ENCODE measurements at regions not wholly inside any gene's neighbourhood (a gene's known extent, or its start where the extent isn't known, plus 50 kb on each side); places are given as distances from the start of the nearest gene placed in this dataset.

GRCh38 chr2:43085505-43085904 lies 140.9 kb downstream of the ZFP36L2 start:
- DNase-seq (ENCODE audit: low spot score), result no peak

- DNase-seq (ENCODE audit: low spot score), result no peak
These were observed 141.7 kb downstream of the ZFP36L2 start for GRCh38 chr2:43084699-43085091.

GRCh38 chr2:43083710-43084698 lies 142.4 kb downstream of the ZFP36L2 start:
- DNase-seq (ENCODE audit: low spot score), result no peak

GRCh38 chr2:43082903-43083677 lies 143.3 kb downstream of the ZFP36L2 start:
- no peak for DNase-seq (ENCODE audit: low spot score)

GRCh38 chr2:43082111-43082894 lies 144.1 kb downstream of the ZFP36L2 start:
- no peak for DNase-seq (ENCODE audit: low spot score)

- DNase-seq (ENCODE audit: low spot score), result no peak
These were observed 145.2 kb downstream of the ZFP36L2 start for GRCh38 chr2:43081131-43081765.

- no peak for DNase-seq (ENCODE audit: low spot score)
These were observed 145.8 kb downstream of the ZFP36L2 start for GRCh38 chr2:43080571-43081021.

GRCh38 chr2:43078781-43079755 lies 147.3 kb downstream of the ZFP36L2 start:
- DNase-seq (ENCODE audit: low spot score), result no peak

- no peak for DNase-seq (ENCODE audit: low spot score)
These were observed 148.1 kb downstream of the ZFP36L2 start for GRCh38 chr2:43078301-43078700.

GRCh38 chr2:43077876-43078275 lies 148.5 kb downstream of the ZFP36L2 start:
- no peak for DNase-seq (ENCODE audit: low spot score)

- no peak for DNase-seq (ENCODE audit: low spot score)
These were observed 149.7 kb downstream of the ZFP36L2 start for GRCh38 chr2:43076676-43077075.

- no peak for DNase-seq (ENCODE audit: low spot score)
These were observed 150.4 kb downstream of the ZFP36L2 start for GRCh38 chr2:43075811-43076585.

- DNase-seq (ENCODE audit: low spot score), result no peak
These were observed 151.3 kb downstream of the ZFP36L2 start for GRCh38 chr2:43075054-43075593.

- DNase-seq (ENCODE audit: low spot score), result no peak
These were observed 151.8 kb downstream of the ZFP36L2 start for GRCh38 chr2:43074592-43075053.

GRCh38 chr2:43074052-43074451 lies 152.4 kb downstream of the ZFP36L2 start:
- DNase-seq (ENCODE audit: low spot score), result no peak

GRCh38 chr2:43073401-43073825 lies 153.0 kb downstream of the ZFP36L2 start:
- no peak for DNase-seq (ENCODE audit: low spot score)

- DNase-seq (ENCODE audit: low spot score), result no peak
These were observed 154.5 kb downstream of the ZFP36L2 start for GRCh38 chr2:43071599-43072550.

All from NAMALWA (cell line).